ENCODE measurements at regions not wholly inside any gene's neighbourhood (a gene's known extent, or its start where the extent isn't known, plus 50 kb on each side); places are given as distances from the start of the nearest gene placed in this dataset.

DNA sequence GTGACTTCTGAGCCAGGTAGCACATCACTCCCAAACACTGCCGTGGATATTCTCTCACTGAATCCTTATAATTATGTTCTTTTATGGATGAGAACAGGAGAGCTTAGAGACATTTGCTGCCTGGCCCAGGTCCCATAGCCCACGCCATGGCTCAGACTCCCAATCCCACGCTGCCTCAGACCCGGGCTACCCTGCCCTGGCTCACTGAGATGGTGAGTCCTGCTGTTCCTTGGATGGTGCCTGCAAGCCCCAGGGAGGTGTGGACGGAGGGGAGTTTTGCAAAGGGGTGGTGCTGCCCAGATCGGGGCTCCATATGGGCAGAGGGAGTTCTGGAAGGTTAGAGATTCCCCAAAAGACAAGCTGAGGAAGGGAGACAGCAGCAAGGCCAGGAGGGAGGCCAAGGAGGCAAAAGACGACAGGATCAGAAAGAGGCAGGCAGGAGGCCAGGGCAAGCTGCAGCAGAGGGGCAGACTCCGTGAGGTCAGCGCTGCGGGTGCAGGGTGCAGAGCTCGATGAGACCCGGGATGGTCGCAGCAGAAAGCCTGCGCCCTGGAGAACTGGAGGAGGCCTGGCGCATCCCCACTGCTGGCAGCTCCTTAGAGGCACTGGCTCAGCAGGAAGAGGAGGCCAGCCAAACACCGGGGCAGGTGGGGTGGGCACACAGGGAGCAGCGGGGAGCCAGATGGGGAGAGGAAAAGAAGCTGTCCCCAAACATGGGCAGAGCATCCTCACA, 95.7 kb upstream of the ALDH1A3 start:
- H3K4me3 ChIP-seq (replicated peaks; ENCODE audit: low read depth, low read length), result no peak overlapping the region
- TF ChIP-seq, protein P1, sequence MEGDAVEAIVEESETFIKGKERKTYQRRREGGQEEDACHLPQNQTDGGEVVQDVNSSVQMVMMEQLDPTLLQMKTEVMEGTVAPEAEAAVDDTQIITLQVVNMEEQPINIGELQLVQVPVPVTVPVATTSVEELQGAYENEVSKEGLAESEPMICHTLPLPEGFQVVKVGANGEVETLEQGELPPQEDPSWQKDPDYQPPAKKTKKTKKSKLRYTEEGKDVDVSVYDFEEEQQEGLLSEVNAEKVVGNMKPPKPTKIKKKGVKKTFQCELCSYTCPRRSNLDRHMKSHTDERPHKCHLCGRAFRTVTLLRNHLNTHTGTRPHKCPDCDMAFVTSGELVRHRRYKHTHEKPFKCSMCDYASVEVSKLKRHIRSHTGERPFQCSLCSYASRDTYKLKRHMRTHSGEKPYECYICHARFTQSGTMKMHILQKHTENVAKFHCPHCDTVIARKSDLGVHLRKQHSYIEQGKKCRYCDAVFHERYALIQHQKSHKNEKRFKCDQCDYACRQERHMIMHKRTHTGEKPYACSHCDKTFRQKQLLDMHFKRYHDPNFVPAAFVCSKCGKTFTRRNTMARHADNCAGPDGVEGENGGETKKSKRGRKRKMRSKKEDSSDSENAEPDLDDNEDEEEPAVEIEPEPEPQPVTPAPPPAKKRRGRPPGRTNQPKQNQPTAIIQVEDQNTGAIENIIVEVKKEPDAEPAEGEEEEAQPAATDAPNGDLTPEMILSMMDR (IDR thresholded peaks at IDR 0.05; ENCODE audit: low read length, missing control alignments), result no peak
- DNase-seq (ENCODE audit: low read depth), result no peak

DNA sequence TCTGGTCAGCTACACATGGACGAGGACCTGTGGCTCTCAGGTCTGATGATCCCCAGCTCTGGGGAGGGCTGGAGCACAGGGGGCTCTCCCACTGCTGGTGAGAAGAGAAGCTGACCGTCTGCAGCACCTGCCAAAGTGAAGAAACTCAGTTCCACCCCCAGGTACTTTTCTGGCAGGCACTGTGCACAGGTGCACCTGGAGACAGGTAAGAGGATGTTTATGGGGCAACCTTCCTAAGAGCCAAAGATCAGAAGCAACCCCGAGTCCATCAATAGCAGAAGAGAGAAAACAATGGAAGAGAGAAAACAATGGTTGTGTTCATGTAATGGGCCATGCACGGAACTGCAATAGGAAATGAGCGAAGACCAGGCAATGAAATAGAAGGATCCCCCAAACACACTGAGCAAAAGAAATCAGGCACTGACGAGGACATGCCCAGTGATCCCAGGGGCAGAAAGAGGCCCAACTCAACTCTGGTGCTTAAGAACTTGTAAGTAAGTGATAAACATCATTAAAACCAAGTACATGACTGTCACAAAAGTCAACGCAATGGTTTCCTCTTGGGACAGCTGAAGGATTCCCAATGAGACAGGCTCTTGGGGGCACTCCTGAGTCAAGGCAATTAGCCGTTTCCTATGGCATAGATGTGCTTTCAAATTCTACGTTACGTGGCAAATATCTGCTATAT, 95.0 kb upstream of the ALDH1A3 start:
- TF ChIP-seq, protein P1 (IDR thresholded peaks at IDR 0.05; ENCODE audit: low read length, missing control alignments), result no peak
- DNase-seq (ENCODE audit: low read depth), result no peak
- no peak overlapping the region for H3K4me3 ChIP-seq (replicated peaks; ENCODE audit: low read depth, low read length)

DNA sequence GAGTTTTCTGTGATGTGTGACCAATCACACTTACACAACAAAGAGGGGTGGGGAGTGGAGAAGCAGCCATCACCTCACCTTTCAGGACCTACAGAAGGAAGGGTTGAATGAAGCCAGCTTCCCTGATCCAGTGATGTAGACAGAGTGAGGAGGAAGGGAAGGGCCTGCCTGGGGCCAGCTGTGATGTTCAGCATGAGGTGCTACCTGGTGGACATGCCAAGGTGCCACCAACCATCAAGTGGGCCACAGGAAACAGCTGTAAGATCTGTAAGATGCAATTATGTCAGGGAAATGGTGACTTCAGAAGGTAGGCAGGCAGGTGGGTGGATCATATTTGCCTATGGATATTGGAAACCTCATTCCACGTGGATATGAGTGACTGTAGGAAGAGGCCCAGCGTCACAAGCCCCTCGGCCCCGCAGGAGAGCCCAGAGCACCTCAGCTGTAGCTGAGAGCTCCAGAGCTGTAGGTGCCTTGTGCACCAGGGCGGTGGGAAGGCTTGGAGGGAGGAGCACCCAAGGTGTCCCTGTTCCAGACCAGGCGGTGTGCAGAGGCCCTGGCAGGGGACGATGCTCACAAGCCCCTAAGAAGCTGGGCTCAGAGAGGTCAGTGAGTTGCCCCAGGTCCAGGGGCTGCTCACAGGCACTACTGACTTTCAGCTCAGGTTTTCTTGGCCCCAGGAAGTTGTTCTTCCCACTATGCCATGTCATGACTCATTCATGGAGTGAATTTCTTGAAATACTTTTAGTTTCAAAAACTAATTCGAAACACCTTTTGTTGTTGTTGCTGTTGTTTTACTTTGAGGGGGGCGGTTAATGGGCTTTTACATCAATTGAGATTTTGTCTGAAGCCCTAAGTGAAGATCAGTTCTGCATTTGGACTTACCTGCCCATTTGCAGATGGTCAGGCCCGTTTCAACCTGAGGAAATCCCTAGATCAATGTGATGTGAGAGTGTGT, 94.2 kb upstream of the ALDH1A3 start:
- TF ChIP-seq, protein P1 (IDR thresholded peaks at IDR 0.05; ENCODE audit: low read length, missing control alignments), result no peak
- no peak for DNase-seq (ENCODE audit: low read depth)
- no peak overlapping the region for H3K4me3 ChIP-seq (replicated peaks; ENCODE audit: low read depth, low read length)

DNA sequence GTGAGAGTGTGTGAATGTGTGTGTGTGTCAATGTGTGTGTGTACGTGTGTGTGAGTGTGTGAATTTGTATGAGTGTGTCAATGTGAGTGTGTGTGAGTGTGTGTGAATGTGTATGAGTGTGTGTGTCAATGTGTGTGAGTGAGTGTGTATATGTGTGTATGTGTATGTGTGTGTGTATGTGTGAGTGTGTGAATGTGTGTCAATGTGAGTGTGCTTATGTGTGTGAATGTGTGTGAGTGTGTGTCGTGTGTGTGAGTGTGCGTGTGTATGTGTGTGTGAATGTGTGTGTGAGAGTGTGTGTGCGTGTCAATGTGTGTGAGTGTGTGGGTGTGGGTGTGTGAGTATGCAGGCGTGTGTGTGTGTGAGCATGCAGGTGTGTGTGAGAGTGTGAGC, 93.5 kb upstream of the ALDH1A3 start:
- TF ChIP-seq, protein P1 (IDR thresholded peaks at IDR 0.05; ENCODE audit: low read length, missing control alignments), result no peak

DNA sequence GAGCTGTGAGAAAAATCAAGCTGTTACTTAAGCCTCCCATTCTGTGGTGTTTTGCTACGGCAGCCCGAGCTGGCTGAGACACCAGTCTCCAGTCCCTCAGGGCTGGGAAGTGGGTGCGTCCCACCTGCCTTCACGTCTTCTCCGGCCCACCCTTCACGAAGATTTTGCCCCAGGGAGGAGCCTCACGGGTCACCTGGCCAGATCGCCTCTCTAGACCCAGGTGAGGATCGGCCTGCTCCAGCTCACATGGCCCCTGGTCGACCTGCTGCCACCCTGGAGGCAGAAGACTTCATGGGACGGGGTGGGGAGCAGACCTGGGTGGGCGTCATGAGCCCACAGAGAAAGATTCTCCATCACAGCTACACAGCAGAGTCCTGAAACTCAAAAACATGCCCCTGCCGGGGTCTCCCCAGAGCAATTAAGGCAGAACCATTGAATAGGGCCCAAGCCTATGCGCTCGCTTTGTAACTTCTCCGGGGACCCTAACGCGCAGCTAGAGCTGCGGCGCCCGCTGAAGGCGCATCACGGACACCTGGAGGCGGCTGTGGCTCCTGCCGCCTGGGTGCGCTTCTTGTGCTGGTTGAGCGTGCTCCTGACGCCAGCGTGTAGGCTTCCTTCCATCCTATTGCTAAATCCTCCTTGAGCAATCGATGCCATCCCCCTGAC, 92.6 kb upstream of the ALDH1A3 start:
- no peak overlapping the region for H3K4me3 ChIP-seq (replicated peaks; ENCODE audit: low read depth, low read length)
- TF ChIP-seq, protein P1 (IDR thresholded peaks at IDR 0.05; ENCODE audit: low read length, missing control alignments), result no peak
- DNase-seq (ENCODE audit: low read depth), result no peak

More for the DNA sequence above, 93.5 kb upstream of the ALDH1A3 start:
- no peak overlapping the region for H3K4me3 ChIP-seq (replicated peaks; ENCODE audit: low read depth, low read length)
- DNase-seq (ENCODE audit: low read depth), result no peak

Data from fibroblast of pulmonary artery (primary cell).